ENCODE measurements at regions not wholly inside any gene's neighbourhood (a gene's known extent, or its start where the extent isn't known, plus 50 kb on each side); places are given as distances from the start of the nearest gene placed in this dataset.

- TF ChIP-seq, protein P1, sequence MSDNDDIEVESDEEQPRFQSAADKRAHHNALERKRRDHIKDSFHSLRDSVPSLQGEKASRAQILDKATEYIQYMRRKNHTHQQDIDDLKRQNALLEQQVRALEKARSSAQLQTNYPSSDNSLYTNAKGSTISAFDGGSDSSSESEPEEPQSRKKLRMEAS (IDR thresholded peaks at IDR 0.05; ENCODE audit: low read depth, low read length) = no peak
- TF ChIP-seq POLR2A (IDR thresholded peaks at IDR 0.05; ENCODE audit: extremely low read depth, insufficient read length) (no peak), CTCF (IDR thresholded peaks at IDR 0.05; ENCODE audit: low read depth, low read length) (no peak), MYC (IDR thresholded peaks at IDR 0.05; ENCODE audit: low read depth, low read length) (no peak)
Observed at GRCh38 chr3:104933972-104934371, 432.7 kb upstream of the ALCAM start.

Data from NB4 (cell line).